HG02938 (cell line): ENCODE measurements at regions not wholly inside any gene's neighbourhood (a gene's known extent, or its start where the extent isn't known, plus 50 kb on each side); places are given as distances from the start of the nearest gene placed in this dataset.

Experiments used
- ATAC-seq: cut with Tn5 transposase; IDR thresholded peaks from one replicate; pipeline ENCODE4 v1.9.1; 2021; ENCODE audit warnings: mild to moderate bottlenecking, moderate library complexity; ENCODE audit not compliant: unreplicated experiment

GRCh38 chr7:41910940-41911600 is 208.2 kb upstream of the INHBA start:
- ATAC-seq = no peak

GRCh38 chr7:41907444-41907843 is 204.6 kb upstream of the INHBA start:
- ATAC-seq = no peak

GRCh38 chr7:41900532-41900931 is 197.6 kb upstream of the INHBA start:
- no peak for ATAC-seq

DNA sequence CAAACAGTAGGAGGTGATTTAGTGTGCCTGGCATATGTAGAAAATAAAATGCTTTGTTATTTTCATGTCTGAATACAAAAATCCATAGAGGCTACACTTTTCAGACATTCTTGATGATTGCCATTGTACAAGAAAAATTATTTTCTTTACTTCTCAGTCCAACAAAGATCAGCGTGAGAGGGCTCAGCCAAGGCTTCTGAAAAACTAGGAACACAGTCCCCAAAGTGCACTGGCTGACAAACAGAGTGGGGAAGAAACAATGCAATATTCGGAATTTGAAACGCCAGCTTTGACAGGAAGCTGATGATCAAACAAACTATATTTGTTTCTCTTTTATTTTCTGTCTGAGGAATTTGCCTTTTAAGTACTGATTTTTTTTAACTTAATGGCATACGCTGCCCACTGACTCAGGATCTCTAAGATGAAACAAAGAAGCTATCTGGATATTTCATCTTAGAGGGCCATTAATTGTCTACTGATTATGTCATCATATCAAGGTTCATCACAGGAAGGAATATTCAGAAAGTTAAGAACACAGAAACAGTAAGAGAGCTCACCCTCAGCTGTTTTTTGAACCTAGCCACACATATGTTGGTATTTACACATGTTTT is 197.0 kb upstream of the INHBA start:
- no peak for ATAC-seq

GRCh38 chr7:41893656-41894055 is 190.8 kb upstream of the INHBA start:
- ATAC-seq = no peak

DNA sequence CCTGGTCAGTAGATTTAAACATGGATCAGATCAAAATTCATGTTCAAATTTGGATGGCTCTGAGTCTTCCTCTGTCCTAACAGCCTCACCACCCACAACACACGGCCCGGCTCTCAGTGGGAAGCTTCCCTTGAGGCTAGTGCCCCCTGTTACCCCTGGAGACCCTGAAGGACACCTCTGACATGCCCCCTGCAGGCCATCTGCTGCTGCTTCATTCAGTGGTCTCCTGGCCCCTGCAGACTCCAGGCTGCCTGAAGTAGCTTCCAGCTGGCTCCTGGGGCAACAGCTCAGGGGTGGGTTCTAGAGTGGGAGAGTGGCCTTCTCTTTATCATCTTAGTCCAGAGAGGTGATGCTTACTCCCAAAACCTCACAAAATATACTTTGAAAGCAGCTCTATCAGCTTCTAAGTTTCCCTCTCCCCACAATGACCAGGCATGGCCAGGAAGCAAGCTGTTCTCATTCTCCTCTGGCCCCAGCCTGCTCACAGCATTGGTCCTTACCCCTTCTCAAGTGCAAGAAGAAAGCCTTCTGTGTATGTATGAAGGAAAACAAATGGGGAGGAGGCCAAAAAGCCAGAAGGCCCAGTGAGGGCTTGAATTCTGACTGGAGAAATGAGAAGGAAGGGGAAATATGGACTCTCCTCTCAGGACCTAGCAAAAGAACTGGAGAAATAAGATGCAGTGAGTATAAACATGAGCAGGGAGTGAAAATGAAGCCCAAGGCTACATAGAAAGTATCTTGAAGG is 189.6 kb upstream of the INHBA start:
- ATAC-seq = no peak

DNA sequence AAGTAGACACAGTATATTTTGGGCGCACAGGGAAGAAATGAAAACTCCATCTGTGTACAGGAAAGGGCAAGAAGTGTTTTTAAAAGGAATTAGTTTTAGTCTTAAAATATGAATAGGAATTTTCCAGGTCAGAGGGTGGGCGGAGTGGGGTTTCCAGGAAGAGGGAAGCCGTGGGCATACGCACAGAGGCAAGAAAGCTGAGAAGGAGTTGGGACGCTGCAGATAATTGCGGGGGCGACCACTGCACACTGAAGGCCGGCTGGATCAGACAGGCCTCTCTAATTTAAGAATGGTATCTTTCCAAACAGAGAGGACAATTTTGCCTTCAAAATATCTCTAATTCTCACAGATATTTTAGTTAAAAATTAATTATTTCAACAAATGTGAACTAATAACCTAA is 189.1 kb upstream of the INHBA start:
- ATAC-seq = no peak

GRCh38 chr7:41890631-41891274 is 187.9 kb upstream of the INHBA start:
- no peak for ATAC-seq

- no peak for ATAC-seq
These were observed 186.6 kb upstream of the INHBA start for GRCh38 chr7:41889472-41889871.

GRCh38 chr7:41889040-41889439 is 186.2 kb upstream of the INHBA start:
- peak; percentile 48 for ATAC-seq

DNA sequence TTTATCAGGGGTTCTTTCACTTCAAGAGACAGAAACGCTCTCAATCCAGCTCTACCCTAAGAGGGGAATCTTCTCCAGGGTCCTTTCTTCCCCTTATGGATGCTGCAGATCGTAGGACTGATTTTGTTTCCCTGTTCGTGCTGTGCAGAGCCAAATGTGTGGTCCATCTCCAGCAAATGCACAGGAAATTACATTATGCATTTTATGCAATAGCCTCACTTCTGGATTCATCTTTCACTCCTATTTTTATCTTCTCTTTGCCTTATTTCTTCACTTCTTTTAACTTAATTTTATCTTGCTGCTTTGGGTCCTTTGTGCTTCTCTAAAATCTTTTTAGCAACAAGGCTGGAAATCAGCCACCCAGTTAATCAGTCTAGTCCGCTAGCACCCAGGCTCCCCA is 184.5 kb upstream of the INHBA start:
- no peak for ATAC-seq

DNA sequence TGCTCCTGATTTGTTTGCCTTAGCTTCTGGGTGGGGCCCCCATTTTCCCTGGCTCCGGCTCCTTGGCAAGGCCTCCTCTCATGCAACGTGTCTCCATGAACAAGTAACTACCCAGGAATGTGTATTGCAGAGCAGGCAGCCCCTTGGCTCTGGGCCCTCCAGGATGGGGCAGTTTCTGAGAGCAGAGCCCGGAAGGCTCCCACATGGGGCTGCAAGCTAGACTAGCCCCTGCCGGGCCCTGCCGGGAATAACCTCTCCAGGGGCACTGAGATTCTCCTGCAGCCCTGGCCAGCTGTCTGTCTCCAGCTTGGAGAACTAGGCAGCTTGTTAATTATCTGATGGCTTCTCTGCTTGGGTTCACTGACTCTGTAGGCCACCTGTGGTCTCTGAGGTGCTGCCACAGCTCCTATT is 184.0 kb upstream of the INHBA start:
- ATAC-seq = no peak

- no peak for ATAC-seq
These were observed 183.5 kb upstream of the INHBA start for GRCh38 chr7:41886262-41886900.

DNA sequence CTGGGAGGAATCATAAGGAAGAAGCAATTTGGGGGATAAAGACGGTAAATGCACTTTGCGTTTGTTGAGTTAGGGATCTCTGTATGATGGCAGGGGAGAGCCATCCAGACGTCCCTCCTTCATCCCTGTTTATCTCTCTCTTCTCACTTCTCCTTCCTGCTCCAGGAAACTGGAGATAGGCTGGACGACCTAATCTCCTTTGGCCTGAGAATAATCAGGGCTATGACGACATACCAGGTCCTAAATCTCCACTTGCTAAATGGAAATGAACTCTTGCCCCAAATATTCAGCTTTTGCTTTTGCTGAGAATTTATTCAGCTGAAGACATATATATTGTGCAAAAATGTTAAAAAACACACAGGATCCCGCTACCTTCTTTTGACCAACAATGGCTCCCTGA is 182.9 kb upstream of the INHBA start:
- ATAC-seq = no peak

DNA sequence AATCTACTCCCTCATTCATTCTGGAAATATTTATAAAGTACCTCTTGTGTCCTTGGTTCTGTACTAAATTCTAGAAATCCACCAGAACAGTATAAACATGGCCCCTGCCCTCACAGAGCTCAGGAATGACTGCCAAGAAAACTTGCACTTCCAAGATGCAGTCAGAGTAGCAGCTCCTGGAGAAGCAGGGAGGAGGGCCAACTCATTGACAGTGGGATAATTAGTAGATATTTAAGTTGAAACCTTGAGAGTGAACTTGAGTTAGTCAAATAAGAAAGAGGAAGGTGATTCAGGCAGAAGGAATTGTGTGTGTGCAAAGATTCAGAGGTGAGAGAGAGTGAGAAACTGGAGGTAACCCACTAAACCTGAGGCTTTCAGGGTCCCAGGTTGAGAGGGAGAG is 182.2 kb upstream of the INHBA start:
- no peak for ATAC-seq

DNA sequence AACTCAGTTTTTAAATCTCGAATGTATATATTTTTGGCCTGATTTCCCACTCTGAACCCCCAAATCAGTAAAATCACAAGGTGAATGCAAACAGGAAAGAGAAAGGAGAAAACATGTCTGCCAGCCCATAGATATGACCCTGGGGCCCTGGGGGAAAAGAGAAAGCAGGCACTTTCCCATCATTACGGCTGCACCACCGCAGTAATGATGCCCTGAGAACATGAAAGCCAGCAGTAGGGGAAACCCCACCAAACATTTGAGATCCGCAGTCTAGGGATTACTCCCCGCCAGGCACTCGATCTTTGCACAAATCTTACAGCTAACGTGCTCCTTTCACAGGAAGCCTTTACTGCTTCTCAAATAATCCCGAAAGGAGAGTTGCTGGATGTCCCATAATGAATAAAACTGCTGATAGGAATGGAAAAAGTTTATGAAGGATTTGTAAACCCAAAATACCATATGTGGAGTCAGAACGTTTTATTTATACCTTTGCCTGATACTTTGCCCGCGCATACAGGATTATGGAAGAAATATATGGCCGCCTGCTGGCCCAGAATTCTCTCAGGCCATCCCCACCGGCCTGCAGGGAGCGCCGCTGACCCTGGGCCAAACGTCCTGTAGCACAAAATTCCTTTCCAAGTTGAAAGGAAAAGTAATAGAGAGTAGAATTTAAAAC is 180.0 kb upstream of the INHBA start:
- no peak for ATAC-seq

DNA sequence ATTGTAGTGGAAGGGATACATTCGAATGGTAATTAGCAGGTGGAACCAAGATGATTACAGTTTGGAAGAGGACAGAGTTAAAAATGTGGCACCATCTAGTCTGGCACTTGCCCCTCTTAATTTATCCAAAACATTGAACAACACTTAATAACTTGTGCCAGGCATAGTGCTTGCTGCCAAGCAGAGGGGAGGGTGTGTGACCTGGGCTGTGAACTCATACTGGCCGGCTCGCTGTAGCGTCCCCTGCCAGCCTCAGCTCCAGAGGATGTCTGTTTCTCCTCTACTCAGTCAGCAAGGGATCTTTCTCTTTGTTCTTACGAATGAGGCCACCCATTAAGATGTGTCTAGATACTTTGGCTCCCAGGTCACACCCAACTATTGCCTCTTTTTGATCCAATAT is 179.4 kb upstream of the INHBA start:
- ATAC-seq = no peak

GRCh38 chr7:41881331-41882130 is 178.6 kb upstream of the INHBA start:
- peak; percentile 97 for ATAC-seq

GRCh38 chr7:41880107-41880506 is 177.2 kb upstream of the INHBA start:
- no peak for ATAC-seq

DNA sequence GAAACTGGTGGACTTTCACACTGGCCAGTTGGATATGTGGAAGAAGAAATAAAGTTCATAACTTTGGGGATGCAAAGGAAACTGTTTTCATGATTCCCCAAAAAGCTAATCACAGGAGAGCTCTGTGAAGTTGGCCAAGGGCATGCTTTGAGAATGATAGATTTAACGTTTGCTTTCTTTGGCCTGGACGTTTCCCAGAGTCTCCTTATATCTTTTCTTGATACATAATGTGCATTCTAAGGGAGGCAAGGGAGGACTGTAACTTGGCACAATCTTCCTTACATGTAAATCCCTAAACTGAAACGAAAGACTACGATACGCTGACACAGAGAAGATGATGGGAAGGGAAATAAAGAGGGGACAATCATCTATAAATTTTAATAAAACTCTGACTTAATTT is 176.5 kb upstream of the INHBA start:
- no peak for ATAC-seq
